HepG2 (cell line): ENCODE measurements at regions not wholly inside any gene's neighbourhood (a gene's known extent, or its start where the extent isn't known, plus 50 kb on each side); places are given as distances from the start of the nearest gene placed in this dataset.

ENCODE experiments used
- RAD21 ChIP-seq: fragments of 450-650 bp; formaldehyde crosslinking; IDR thresholded peaks from 2 replicates; pipeline ENCODE4 v1.5.0; 2020; ENCODE audit warnings: mild to moderate bottlenecking
- TBL1XR1 ChIP-seq: fragments of 150-350 bp; IDR thresholded peaks from 2 replicates; pipeline ENCODE4 v1.6.1; 2014; ENCODE audit warnings: borderline replicate concordance, low read length; ENCODE audit not compliant: partially characterized antibody
- TBP ChIP-seq: sonication (generic); formaldehyde crosslinking; IDR thresholded peaks from 2 replicates; pipeline ENCODE4 v1.5.0; 2020; ENCODE audit warnings: missing genetic modification reagents
- TF ChIP-seq, protein P1 (sequence below): sonication (generic); formaldehyde crosslinking; IDR thresholded peaks from 2 replicates; pipeline ENCODE4 v1.4.0; 2020; ENCODE audit warnings: missing genetic modification reagents
- TF ChIP-seq, protein P2 (sequence below): sonication (generic); formaldehyde crosslinking; IDR thresholded peaks from 2 replicates; pipeline ENCODE4 v1.5.1; 2020; ENCODE audit warnings: mild to moderate bottlenecking, missing genetic modification reagents, moderate library complexity
- TF ChIP-seq, protein P3 (sequence below): sonication (generic); formaldehyde crosslinking; IDR thresholded peaks from 2 replicates; pipeline ENCODE4 v1.4.0; 2020; ENCODE audit warnings: missing genetic modification reagents
- TF ChIP-seq, protein P4 (sequence below), 2 experiments: fragments of 450-650 bp in 1 of 2; sonication (generic) in 1 of 2; formaldehyde crosslinking; IDR thresholded peaks; 2 replicates each; pipeline versions ENCODE4 v1.5.0 to v1.8.0; 2020 to 2022; ENCODE audit warnings: mild to moderate bottlenecking in 1 of 2, missing genetic modification reagents in 1 of 2
- TF ChIP-seq, protein P5 (sequence below): sonication (generic); formaldehyde crosslinking; IDR thresholded peaks from 2 replicates; pipeline ENCODE4 v1.5.0; 2020; ENCODE audit warnings: missing genetic modification reagents, mild to moderate bottlenecking, borderline replicate concordance
- TF ChIP-seq, protein P6 (sequence below): sonication (generic); formaldehyde crosslinking; IDR thresholded peaks from 2 replicates; pipeline ENCODE4 v1.5.0; 2020; ENCODE audit warnings: mild to moderate bottlenecking, missing genetic modification reagents, moderate library complexity

DNA sequence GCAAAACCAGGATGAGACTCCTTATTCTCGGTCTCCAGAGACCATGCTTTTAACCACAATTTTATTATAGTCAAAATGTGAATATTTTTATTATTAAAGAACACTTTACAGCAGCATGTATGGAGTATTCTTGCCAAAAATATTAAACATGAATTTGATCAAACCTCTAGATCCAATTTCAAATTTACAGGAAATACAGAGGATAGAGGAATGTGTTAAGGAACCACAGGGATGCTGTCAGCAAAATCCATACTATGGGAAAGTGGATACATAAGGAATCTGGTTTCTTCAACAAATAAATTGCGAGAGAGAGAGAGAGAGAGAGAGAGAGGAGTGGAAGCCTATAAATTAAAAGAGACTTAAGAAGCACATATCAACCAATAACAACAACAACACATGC lies 348.2 kb upstream of the NUDT12 start:
- TF ChIP-seq, protein P1, sequence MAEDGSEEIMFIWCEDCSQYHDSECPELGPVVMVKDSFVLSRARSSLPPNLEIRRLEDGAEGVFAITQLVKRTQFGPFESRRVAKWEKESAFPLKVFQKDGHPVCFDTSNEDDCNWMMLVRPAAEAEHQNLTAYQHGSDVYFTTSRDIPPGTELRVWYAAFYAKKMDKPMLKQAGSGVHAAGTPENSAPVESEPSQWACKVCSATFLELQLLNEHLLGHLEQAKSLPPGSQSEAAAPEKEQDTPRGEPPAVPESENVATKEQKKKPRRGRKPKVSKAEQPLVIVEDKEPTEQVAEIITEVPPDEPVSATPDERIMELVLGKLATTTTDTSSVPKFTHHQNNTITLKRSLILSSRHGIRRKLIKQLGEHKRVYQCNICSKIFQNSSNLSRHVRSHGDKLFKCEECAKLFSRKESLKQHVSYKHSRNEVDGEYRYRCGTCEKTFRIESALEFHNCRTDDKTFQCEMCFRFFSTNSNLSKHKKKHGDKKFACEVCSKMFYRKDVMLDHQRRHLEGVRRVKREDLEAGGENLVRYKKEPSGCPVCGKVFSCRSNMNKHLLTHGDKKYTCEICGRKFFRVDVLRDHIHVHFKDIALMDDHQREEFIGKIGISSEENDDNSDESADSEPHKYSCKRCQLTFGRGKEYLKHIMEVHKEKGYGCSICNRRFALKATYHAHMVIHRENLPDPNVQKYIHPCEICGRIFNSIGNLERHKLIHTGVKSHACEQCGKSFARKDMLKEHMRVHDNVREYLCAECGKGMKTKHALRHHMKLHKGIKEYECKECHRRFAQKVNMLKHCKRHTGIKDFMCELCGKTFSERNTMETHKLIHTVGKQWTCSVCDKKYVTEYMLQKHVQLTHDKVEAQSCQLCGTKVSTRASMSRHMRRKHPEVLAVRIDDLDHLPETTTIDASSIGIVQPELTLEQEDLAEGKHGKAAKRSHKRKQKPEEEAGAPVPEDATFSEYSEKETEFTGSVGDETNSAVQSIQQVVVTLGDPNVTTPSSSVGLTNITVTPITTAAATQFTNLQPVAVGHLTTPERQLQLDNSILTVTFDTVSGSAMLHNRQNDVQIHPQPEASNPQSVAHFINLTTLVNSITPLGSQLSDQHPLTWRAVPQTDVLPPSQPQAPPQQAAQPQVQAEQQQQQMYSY (CRISPR knock-in tag) = no peak
- TF ChIP-seq TBL1XR1 (no peak), RAD21 (CRISPR knock-in tag) (no peak), TBP (CRISPR knock-in tag) (no peak)
- TF ChIP-seq, protein P2, sequence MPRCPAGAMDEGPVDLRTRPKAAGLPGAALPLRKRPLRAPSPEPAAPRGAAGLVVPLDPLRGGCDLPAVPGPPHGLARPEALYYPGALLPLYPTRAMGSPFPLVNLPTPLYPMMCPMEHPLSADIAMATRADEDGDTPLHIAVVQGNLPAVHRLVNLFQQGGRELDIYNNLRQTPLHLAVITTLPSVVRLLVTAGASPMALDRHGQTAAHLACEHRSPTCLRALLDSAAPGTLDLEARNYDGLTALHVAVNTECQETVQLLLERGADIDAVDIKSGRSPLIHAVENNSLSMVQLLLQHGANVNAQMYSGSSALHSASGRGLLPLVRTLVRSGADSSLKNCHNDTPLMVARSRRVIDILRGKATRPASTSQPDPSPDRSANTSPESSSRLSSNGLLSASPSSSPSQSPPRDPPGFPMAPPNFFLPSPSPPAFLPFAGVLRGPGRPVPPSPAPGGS (CRISPR knock-in tag) = no peak
- TF ChIP-seq, protein P3, sequence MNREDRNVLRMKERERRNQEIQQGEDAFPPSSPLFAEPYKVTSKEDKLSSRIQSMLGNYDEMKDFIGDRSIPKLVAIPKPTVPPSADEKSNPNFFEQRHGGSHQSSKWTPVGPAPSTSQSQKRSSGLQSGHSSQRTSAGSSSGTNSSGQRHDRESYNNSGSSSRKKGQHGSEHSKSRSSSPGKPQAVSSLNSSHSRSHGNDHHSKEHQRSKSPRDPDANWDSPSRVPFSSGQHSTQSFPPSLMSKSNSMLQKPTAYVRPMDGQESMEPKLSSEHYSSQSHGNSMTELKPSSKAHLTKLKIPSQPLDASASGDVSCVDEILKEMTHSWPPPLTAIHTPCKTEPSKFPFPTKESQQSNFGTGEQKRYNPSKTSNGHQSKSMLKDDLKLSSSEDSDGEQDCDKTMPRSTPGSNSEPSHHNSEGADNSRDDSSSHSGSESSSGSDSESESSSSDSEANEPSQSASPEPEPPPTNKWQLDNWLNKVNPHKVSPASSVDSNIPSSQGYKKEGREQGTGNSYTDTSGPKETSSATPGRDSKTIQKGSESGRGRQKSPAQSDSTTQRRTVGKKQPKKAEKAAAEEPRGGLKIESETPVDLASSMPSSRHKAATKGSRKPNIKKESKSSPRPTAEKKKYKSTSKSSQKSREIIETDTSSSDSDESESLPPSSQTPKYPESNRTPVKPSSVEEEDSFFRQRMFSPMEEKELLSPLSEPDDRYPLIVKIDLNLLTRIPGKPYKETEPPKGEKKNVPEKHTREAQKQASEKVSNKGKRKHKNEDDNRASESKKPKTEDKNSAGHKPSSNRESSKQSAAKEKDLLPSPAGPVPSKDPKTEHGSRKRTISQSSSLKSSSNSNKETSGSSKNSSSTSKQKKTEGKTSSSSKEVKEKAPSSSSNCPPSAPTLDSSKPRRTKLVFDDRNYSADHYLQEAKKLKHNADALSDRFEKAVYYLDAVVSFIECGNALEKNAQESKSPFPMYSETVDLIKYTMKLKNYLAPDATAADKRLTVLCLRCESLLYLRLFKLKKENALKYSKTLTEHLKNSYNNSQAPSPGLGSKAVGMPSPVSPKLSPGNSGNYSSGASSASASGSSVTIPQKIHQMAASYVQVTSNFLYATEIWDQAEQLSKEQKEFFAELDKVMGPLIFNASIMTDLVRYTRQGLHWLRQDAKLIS (CRISPR knock-in tag) = no peak
- TF ChIP-seq, protein P4, sequence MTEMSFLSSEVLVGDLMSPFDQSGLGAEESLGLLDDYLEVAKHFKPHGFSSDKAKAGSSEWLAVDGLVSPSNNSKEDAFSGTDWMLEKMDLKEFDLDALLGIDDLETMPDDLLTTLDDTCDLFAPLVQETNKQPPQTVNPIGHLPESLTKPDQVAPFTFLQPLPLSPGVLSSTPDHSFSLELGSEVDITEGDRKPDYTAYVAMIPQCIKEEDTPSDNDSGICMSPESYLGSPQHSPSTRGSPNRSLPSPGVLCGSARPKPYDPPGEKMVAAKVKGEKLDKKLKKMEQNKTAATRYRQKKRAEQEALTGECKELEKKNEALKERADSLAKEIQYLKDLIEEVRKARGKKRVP (CRISPR knock-in tag; IDR thresholded peaks at IDR 0.05) = no peak
- TF ChIP-seq, protein P5, sequence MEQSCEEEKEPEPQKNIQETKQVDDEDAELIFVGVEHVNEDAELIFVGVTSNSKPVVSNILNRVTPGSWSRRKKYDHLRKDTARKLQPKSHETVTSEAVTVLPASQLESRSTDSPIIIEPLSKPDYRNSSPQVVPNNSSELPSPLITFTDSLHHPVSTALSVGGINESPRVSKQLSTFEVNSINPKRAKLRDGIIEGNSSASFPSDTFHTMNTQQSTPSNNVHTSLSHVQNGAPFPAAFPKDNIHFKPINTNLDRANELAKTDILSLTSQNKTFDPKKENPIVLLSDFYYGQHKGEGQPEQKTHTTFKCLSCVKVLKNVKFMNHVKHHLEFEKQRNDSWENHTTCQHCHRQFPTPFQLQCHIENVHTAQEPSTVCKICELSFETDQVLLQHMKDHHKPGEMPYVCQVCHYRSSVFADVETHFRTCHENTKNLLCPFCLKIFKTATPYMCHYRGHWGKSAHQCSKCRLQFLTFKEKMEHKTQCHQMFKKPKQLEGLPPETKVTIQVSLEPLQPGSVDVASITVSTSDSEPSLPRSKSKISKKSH (CRISPR knock-in tag) = no peak
- TF ChIP-seq, protein P6, sequence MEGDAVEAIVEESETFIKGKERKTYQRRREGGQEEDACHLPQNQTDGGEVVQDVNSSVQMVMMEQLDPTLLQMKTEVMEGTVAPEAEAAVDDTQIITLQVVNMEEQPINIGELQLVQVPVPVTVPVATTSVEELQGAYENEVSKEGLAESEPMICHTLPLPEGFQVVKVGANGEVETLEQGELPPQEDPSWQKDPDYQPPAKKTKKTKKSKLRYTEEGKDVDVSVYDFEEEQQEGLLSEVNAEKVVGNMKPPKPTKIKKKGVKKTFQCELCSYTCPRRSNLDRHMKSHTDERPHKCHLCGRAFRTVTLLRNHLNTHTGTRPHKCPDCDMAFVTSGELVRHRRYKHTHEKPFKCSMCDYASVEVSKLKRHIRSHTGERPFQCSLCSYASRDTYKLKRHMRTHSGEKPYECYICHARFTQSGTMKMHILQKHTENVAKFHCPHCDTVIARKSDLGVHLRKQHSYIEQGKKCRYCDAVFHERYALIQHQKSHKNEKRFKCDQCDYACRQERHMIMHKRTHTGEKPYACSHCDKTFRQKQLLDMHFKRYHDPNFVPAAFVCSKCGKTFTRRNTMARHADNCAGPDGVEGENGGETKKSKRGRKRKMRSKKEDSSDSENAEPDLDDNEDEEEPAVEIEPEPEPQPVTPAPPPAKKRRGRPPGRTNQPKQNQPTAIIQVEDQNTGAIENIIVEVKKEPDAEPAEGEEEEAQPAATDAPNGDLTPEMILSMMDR = no peak
